Right hindlimb (tissue), 1 donor: ENCODE measurements at regions not wholly inside any gene's neighbourhood (a gene's known extent, or its start where the extent isn't known, plus 50 kb on each side); places are given as distances from the start of the nearest gene placed in this dataset.
"Not testable (repeated sequence)": the region's sequence is repeated elsewhere in the genome, so short reads cannot be mapped to it uniquely, and the experiment has no call there.

Source experiments
- DNase-seq: peaks from one replicate; pipeline ENCODE4 v3.0.0-alpha.2; 2018

GRCh38 chr6:140208286-140208685 is 833.8 kb upstream of the CITED2 start:
- no peak for DNase-seq

- DNase-seq = no peak
Observed at GRCh38 chr6:140205795-140206593, 831.5 kb upstream of the CITED2 start.

- no peak for DNase-seq
Observed at GRCh38 chr6:140204154-140204553, 829.7 kb upstream of the CITED2 start.

GRCh38 chr6:140203661-140204147 is 829.3 kb upstream of the CITED2 start:
- no peak for DNase-seq

GRCh38 chr6:140202964-140203515 is 828.6 kb upstream of the CITED2 start:
- DNase-seq = no peak

GRCh38 chr6:140201787-140202458 is 827.5 kb upstream of the CITED2 start:
- DNase-seq = no peak

GRCh38 chr6:140193269-140193668 is 818.8 kb upstream of the CITED2 start:
- DNase-seq = no peak

- no peak for DNase-seq
Observed at GRCh38 chr6:140192018-140192417, 817.6 kb upstream of the CITED2 start.

GRCh38 chr6:140189263-140189662 is 814.8 kb upstream of the CITED2 start:
- not testable (repeated sequence) for DNase-seq

- no peak for DNase-seq
Observed at GRCh38 chr6:140185991-140186390, 811.5 kb upstream of the CITED2 start.

- DNase-seq = no peak
Observed at GRCh38 chr6:140183881-140184280, 809.4 kb upstream of the CITED2 start.

- DNase-seq = no peak
Observed at GRCh38 chr6:140182821-140183220, 808.4 kb upstream of the CITED2 start.

- DNase-seq = no peak
Observed at GRCh38 chr6:140181876-140182275, 807.4 kb upstream of the CITED2 start.

GRCh38 chr6:140180306-140180705 is 805.9 kb upstream of the CITED2 start:
- no peak for DNase-seq

GRCh38 chr6:140178935-140179334 is 804.5 kb upstream of the CITED2 start:
- DNase-seq = no peak

- DNase-seq = no peak
Observed at GRCh38 chr6:140178520-140178919, 804.1 kb upstream of the CITED2 start.

GRCh38 chr6:140176306-140176705 is 801.9 kb upstream of the CITED2 start:
- DNase-seq = no peak

- DNase-seq = no peak
Observed at GRCh38 chr6:140175486-140175885, 801.0 kb upstream of the CITED2 start.

- DNase-seq = no peak
Observed at GRCh38 chr6:140174524-140174923, 800.1 kb upstream of the CITED2 start.

- no peak for DNase-seq
Observed at GRCh38 chr6:140168365-140168764, 793.9 kb upstream of the CITED2 start.

GRCh38 chr6:140160909-140161308 is 786.5 kb upstream of the CITED2 start:
- DNase-seq = no peak

- DNase-seq = no peak
Observed at GRCh38 chr6:140160494-140160893, 786.0 kb upstream of the CITED2 start.

GRCh38 chr6:140156131-140156530 is 781.7 kb upstream of the CITED2 start:
- DNase-seq = no peak
